OCI-LY1 (cell line): ENCODE measurements at regions not wholly inside any gene's neighbourhood (a gene's known extent, or its start where the extent isn't known, plus 50 kb on each side); places are given as distances from the start of the nearest gene placed in this dataset.

Source experiments
- H2AFZ ChIP-seq: fragments of 200-600 bp; sonication (generic), shearing (Covaris generic); 2 replicates; pipeline ENCODE4 v1.6.0; 2014; ENCODE audit warnings: antibody characterized with exemption, mild to moderate bottlenecking, low read length
- H3F3A ChIP-seq: fragments of 200-600 bp; sonication (generic), shearing (Covaris generic); 2 replicates; pipeline ENCODE4 v1.6.0; 2014; ENCODE audit warnings: mild to moderate bottlenecking, antibody characterized with exemption, low read length, moderate library complexity; ENCODE audit not compliant: insufficient read depth
- H3K27ac ChIP-seq: fragments of 200-600 bp; sonication (generic); 2 replicates; pipeline ENCODE4 v1.5.1; 2014; ENCODE audit warnings: low read length, mixed run types, mild to moderate bottlenecking, low read depth; ENCODE audit not compliant: poor library complexity, severe bottlenecking
- H3K27me3 ChIP-seq: fragments of 200-600 bp; sonication (generic); 2 replicates; pipeline ENCODE4 v1.6.0; 2014; ENCODE audit warnings: antibody characterized with exemption, mild to moderate bottlenecking, low read length, moderate library complexity; ENCODE audit not compliant: insufficient read depth
- H3K36me3 ChIP-seq: fragments of 200-600 bp; sonication (generic); 2 replicates; pipeline ENCODE4 v1.6.1; 2014; ENCODE audit warnings: mild to moderate bottlenecking, antibody characterized with exemption, low read length, moderate library complexity, mixed read lengths; ENCODE audit not compliant: insufficient read depth
- H3K4me1 ChIP-seq: fragments of 200-600 bp; sonication (generic); 2 replicates; pipeline ENCODE4 v1.5.1; 2014; ENCODE audit warnings: mild to moderate bottlenecking, low read length, moderate library complexity; ENCODE audit not compliant: insufficient read depth, severe bottlenecking
- H3K4me2 ChIP-seq: fragments of 200-600 bp; sonication (generic), shearing (Covaris generic); 2 replicates; pipeline ENCODE4 v1.6.1; 2014; ENCODE audit warnings: low read length
- H3K4me3 ChIP-seq: fragments of 200-600 bp; sonication (generic); 2 replicates; pipeline ENCODE4 v1.5.1; 2014; ENCODE audit warnings: low read length, low read depth, mild to moderate bottlenecking, mixed read lengths; ENCODE audit not compliant: poor library complexity, severe bottlenecking
- H3K79me2 ChIP-seq: fragments of 200-600 bp; shearing (Covaris generic); 2 replicates; pipeline ENCODE4 v1.6.1; 2016; ENCODE audit warnings: mixed run types, low read length, mixed read lengths; ENCODE audit not compliant: insufficient read depth
- H3K9ac ChIP-seq: fragments of 200-600 bp; sonication (generic), shearing (Covaris generic); 2 replicates; pipeline ENCODE4 v1.6.1; 2014; ENCODE audit warnings: mild to moderate bottlenecking, low read length, mixed read lengths
- H3K9me2 ChIP-seq: fragments of 200-600 bp; sonication (generic), shearing (Covaris generic); 2 replicates; pipeline ENCODE4 v1.6.1; 2014; ENCODE audit warnings: low read depth, mild to moderate bottlenecking, low read length, mixed read lengths
- H3K9me3 ChIP-seq: fragments of 200-600 bp; shearing (Covaris generic); 2 replicates; pipeline ENCODE4 v1.6.1; 2014; ENCODE audit warnings: low read length, mixed read lengths
- H4K20me1 ChIP-seq: fragments of 200-600 bp; sonication (generic), shearing (Covaris generic); 2 replicates; pipeline ENCODE4 v1.6.0; 2016; ENCODE audit warnings: mild to moderate bottlenecking, low read length; ENCODE audit not compliant: insufficient read depth
- CTCF ChIP-seq: fragments of 200-600 bp; sonication (generic), shearing (Covaris generic); IDR thresholded peaks from 2 replicates; pipeline ENCODE4 v1.5.1; 2017; ENCODE audit warnings: mild to moderate bottlenecking, antibody characterized with exemption, low read length, moderate library complexity, mixed read lengths
- EZH2 ChIP-seq: fragments of 200-600 bp; sonication (generic), shearing (Covaris generic); IDR thresholded peaks from 2 replicates; pipeline ENCODE4 v1.8.0; 2017; ENCODE audit warnings: borderline replicate concordance, mixed run types, mild to moderate bottlenecking, antibody characterized with exemption, low read length, moderate library complexity, mixed read lengths

- no peak overlapping the region for H3K9ac ChIP-seq
- TF ChIP-seq EZH2, result no peak
- TF ChIP-seq CTCF, result no peak
These were observed 101.0 kb upstream of the COL8A1 start for GRCh38 chr3:99537416-99537815.

DNA sequence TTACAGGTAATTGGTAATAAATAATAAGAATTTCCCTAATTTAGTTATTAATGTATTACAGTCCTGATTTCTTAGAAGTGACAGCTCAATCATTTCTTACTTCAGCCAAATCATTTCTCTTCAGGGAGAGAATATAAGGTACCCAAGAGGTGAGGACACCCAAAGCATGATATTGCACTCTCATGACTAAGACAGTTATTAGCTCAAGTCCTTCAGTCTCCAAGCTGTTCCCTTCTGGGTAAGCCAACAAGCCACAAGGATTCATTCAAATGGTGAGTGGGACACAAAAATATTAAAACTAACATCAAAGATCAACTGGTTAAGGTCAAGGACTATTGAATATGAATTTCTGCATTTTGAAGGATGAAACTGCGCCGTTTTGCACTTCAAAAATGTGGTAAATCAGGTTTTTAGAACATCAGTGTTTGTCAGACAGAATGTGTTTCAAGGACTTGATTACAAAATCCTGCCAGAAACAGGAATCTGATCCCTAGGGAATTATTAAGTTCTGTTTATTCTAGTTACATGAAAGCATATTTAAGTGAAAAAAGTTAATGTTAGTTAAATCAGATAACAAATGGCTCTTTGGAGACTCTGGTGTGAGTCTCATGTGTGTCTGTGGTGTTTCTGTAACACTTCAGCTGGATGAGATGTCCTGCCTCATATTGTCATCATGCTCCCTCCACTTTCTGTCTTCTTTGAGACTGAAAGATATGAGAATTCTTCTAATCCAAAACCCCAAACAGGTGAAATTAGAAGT is 101.7 kb upstream of the COL8A1 start:
- Histone ChIP-seq H4K20me1 (no peaks in the 10 kb centered on the region), H3F3A (no peaks in the 10 kb centered on the region), H3K9ac (no peak overlapping the region), H3K9me3 (no peaks in the 10 kb centered on the region), H3K4me2 (no peak overlapping the region), H3K36me3 (no peaks in the 10 kb centered on the region), H3K9me2 (no peaks in the 10 kb centered on the region), H3K27ac (no peak overlapping the region), H3K4me3 (no peak overlapping the region), H3K79me2 (no peaks in the 10 kb centered on the region), H3K27me3 (no peaks in the 10 kb centered on the region), H2AFZ (no peak overlapping the region), H3K4me1 (no peaks in the 10 kb centered on the region)
- no peak for TF ChIP-seq EZH2
- no peak for TF ChIP-seq CTCF

More at GRCh38 chr3:99537416-99537815, 101.0 kb upstream of the COL8A1 start:
- Histone ChIP-seq H4K20me1 (no peaks in the 10 kb centered on the region), H3K4me1 (no peaks in the 10 kb centered on the region), H3K4me2 (no peak overlapping the region), H3K9me3 (no peaks in the 10 kb centered on the region), H3K36me3 (no peaks in the 10 kb centered on the region), H3K27ac (no peak overlapping the region), H2AFZ (no peak overlapping the region), H3K9me2 (no peaks in the 10 kb centered on the region), H3K79me2 (no peaks in the 10 kb centered on the region), H3F3A (no peaks in the 10 kb centered on the region), H3K4me3 (no peak overlapping the region), H3K27me3 (no peaks in the 10 kb centered on the region)

GRCh38 chr3:99534951-99535704 is 103.3 kb upstream of the COL8A1 start:
- H3K9me3 ChIP-seq, result no peaks in the 10 kb centered on the region
- TF ChIP-seq EZH2, result no peak
- H3K27ac ChIP-seq, result no peak overlapping the region
- H3K36me3 ChIP-seq, result no peaks in the 10 kb centered on the region
- no peaks in the 10 kb centered on the region for H3K9me2 ChIP-seq
- H3K9ac ChIP-seq, result no peak overlapping the region
- H3K4me2 ChIP-seq, result no peak overlapping the region
- H3K4me3 ChIP-seq, result no peak overlapping the region
- H3K4me1 ChIP-seq, result no peaks in the 10 kb centered on the region
- no peaks in the 10 kb centered on the region for H4K20me1 ChIP-seq
- H3F3A ChIP-seq, result no peaks in the 10 kb centered on the region
- no peaks in the 10 kb centered on the region for H3K27me3 ChIP-seq
- H2AFZ ChIP-seq, result no peak overlapping the region
- no peaks in the 10 kb centered on the region for H3K79me2 ChIP-seq
